NCI-H460 (cell line): ENCODE measurements at regions not wholly inside any gene's neighbourhood (a gene's known extent, or its start where the extent isn't known, plus 50 kb on each side); places are given as distances from the start of the nearest gene placed in this dataset.
"Not testable (repeated sequence)": the region's sequence is repeated elsewhere in the genome, so short reads cannot be mapped to it uniquely, and the experiment has no call there.

ENCODE experiments used
- DNase-seq: peaks from one replicate; pipeline ENCODE4 v3.0.0-alpha.2; 2016; ENCODE audit warnings: low read depth; ENCODE audit errors: extremely low read depth
- small RNA-seq, 2 experiments: library from RNA; depleted of rRNA; stranded (forward); fragments of <200 nt; gene quantifications; one replicate each; pipeline ENCODE3, GENCODE V24; 2014

GRCh38 chr5:87183896-87184295, 83.8 kb upstream of the RASA1 start:
- no peak for DNase-seq

DNA sequence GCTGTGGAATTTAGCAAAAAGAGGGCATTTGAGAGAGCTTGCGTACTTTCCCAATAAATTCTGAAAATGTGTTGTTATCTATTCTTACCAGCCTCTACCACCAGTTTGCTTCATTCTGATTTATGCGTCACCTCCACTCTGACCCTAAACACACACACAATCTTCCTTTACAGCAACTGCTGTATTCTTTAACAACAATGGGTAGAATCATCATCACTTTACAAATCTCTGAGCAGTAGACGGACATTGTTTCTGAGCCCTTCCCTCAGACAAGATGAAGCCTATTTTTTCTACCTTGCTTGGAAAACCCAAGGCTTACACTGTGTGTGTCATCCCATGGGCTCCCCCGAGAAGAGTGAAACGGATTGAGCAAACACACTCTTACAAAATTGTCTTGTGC, 83.1 kb upstream of the RASA1 start:
- DNase-seq = no peak

DNA sequence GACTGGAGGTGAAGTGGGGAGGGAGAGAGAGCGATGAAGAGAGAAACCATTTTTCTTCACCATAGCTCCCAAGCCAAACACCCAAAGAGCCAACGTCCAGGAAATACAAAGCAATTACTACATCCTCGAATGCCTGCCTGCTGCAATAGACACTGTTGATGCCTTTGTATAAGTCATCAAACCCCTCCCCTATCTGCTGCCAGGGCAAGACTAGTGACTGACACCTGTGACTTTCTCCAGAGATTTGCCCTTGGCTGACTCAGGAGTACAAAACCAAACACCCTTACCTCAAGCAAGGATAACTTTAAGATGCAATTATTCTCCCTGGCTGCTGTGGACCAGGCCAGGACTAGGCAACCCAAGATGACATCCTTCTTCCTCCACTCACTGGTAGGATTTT, 81.8 kb upstream of the RASA1 start:
- DNase-seq = no peak

DNA sequence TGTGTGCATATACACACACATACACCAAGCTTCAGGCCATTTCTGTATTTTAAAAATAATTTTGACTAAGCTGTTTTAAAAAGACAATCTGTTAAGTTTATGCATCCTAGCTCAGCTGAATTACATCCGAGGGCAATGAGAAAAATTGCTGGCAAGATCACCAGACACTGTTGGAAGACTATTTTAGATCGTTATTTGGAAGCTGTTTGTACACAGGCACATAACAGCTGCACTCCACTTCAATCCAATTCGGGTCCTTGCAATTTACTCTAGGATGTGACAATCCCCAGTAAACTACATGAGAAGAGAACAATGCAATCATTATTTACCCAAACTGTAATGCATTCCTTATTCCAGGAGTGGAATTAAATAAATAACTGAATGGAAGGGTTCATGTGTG, 79.3 kb upstream of the RASA1 start:
- DNase-seq = no peak

DNA sequence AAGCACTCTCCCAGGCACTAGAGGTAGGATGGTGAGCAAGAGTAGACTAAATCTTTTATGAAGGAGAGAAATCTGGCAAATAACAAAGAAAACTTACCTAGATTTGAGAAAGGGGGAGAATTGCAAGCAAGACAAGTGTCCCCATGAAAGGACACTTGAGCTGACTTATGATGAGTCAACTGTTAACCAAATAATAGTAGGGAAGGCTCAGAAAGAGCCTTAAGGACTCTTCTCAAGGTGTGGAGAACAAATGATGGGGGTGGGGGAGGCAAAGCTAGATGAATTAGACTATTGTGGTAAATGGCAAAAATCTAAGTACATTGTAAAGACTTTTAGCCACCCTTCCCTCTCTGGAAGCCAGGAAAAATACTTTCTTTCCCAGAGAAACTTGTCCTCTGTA, 77.6 kb upstream of the RASA1 start:
- DNase-seq = no peak

GRCh38 chr5:87190687-87191086, 77.0 kb upstream of the RASA1 start:
- no peak for DNase-seq

GRCh38 chr5:87191645-87192044, 76.0 kb upstream of the RASA1 start:
- DNase-seq = no peak

- DNase-seq = no peak
Observed at GRCh38 chr5:87195104-87195591, 72.5 kb upstream of the RASA1 start.

DNA sequence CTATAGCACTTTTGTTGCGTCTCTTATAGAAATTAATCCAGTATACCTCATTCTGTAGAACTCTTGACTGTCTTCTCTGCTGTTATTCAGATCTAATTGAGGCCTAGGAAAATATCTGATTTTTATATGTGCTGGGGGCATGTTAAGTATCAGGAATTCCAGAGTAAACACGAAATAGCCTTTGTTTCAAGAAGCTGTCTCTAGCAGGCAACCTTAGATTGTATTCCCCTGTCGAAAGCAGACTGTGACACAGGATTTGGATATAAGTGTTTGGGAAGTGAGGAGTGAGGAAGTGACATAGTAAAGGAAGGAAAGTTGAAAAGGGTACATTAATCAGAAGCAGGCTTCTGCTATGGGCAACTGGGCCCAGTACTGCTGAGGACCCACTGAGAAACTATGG, 72.1 kb upstream of the RASA1 start:
- DNase-seq = no peak

- DNase-seq = no peak
Observed at GRCh38 chr5:87198010-87198409, 69.7 kb upstream of the RASA1 start.

GRCh38 chr5:87199246-87199645, 68.4 kb upstream of the RASA1 start:
- DNase-seq = not testable (repeated sequence)

DNA sequence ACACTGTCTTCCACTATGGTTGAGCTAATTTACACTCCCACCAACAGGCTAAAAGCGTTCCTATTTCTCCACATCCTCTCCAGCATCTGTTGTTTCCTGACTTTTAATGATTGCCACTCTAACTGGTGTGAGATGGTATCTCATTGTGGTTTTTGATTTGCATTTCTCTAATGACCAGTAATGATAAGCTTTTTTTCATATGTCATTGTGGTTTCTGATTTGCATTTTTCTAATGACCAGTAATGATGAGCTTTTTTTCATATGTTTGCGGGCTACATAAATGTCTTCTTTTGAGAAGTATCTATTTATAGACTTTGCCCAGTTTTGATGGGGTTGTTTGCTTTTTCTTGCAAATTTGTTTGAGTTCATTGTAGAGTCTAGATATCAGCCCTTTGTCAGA, 68.0 kb upstream of the RASA1 start:
- not testable (repeated sequence) for DNase-seq

- no peak for DNase-seq
Observed at GRCh38 chr5:87210076-87210475, 57.6 kb upstream of the RASA1 start.

- no peak for DNase-seq
Observed at GRCh38 chr5:87210743-87211142, 56.9 kb upstream of the RASA1 start.

DNA sequence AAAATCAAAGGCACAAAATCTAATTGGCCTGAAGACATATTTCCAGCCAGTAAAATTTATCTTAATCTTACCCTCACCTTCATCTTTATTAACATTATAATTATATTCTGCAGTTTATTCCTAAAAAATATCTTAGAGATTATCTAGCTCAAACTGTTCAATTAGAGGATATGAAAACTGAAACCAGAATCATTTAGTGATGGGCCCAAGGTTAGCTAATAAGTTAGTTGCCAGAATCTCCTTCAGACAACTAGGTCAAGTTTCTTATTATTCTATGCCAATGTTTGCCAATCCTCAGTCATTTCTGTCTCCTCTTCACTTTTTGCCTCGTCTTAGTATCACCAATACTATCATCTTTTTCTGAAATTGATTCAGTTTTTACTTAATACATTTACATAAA, 56.0 kb upstream of the RASA1 start:
- no peak for DNase-seq

GRCh38 chr5:87212183-87212582, 55.5 kb upstream of the RASA1 start:
- not testable (repeated sequence) for DNase-seq

GRCh38 chr5:87217480-87217879, 50.2 kb upstream of the RASA1 start:
- DNase-seq = not testable (repeated sequence)

Small RNA genes in the stretch of these regions (small RNA-seq; reads per million reads assigned to genes)
- gene MIR4280 (0 reads per million in 2 experiments), gene RN7SKP34 (0 reads per million in 2 experiments)
